GM12878 (cell line): ENCODE measurements at regions not wholly inside any gene's neighbourhood (a gene's known extent, or its start where the extent isn't known, plus 50 kb on each side); places are given as distances from the start of the nearest gene placed in this dataset.

Experiments
- EP300 ChIP-seq, 2 experiments: fragments of 150-350 bp in 1 of 2; IDR thresholded peaks; 2 replicates each; pipeline ENCODE4 v1.6.1; 2011 to 2012; ENCODE audit warnings: low read depth in 2 of 2, low read length in 2 of 2, borderline replicate concordance in 1 of 2, improper control_type of control experiment in 1 of 2, inconsistent platforms in 1 of 2; ENCODE audit not compliant: control insufficient read depth in 1 of 2
- MEF2A ChIP-seq: IDR thresholded peaks from 2 replicates; pipeline ENCODE4 v1.6.1; 2011; ENCODE audit warnings: low read depth, mild to moderate bottlenecking, low read length, moderate library complexity; ENCODE audit not compliant: insufficient read depth

DNA sequence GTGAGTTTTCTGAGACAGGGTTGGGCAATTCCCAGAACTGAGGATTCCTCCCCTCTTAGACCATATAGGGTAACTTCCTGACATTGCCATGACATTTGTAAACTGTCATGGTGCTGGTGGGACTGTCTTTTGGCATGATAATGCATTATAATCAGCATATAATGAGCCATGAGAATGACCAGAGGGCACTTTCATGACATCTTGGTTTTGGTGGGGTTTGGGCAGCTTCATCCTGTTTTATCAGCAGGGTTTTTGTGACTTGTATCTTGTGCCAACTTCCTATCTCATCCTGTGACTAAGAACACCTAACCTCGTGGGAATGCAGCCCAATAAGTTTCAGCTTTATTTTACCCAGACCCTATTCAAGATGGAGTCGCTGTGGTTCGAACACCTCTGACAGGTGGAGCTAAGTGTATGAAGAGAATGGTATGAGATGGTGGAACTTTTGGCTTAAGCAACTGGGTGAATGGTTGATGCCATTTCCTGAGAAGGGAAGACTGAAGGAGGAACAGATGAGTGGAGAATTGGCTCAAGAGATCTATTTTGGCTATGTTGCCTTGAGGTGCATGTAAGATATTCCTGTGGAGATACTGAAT is 217.3 kb downstream of the RAB11FIP4 start:
- TF ChIP-seq EP300 (IDR thresholded peaks at IDR 0.05; ENCODE audit: borderline replicate concordance in 1 of 2, control insufficient read depth in 1 of 2, low read depth in 2 of 2, low read length in 2 of 2) (no peak), MEF2A (no peak)
